Lower leg skin (tissue), 4 donors: ENCODE measurements at regions not wholly inside any gene's neighbourhood (a gene's known extent, or its start where the extent isn't known, plus 50 kb on each side); places are given as distances from the start of the nearest gene placed in this dataset.

Experiments
- DNase-seq, 2 donors: peaks; one replicate each; pipeline ENCODE4 v3.0.0-alpha.2; 2019; ENCODE audit warnings: low spot score in 2 of 2
- H3K4me3 ChIP-seq: fragments of 200-600 bp; sonication (generic); 2 replicates; pipeline ENCODE4 v1.5.1; 2017; ENCODE audit warnings: mild to moderate bottlenecking, low read depth; ENCODE audit not compliant: poor library complexity, severe bottlenecking
- POLR2A ChIP-seq, 2 donors: fragments of 450-650 bp; IDR thresholded peaks; one replicate each; pipeline ENCODE4 v1.6.1; 2016 to 2017; ENCODE audit warnings: antibody characterized with exemption in 2 of 2, mild to moderate bottlenecking in 1 of 2, moderate library complexity in 1 of 2
- WGBS, 2 donors: methylation state at CpG; one replicate each; pipeline ENCODE4 v1.1.5; 2018; 5-methylcytosine and 5-hydroxymethylcytosine counted together
- intact Hi-C: fragments of 100-400 bp; cut with DNase I; formaldehyde crosslinking; loops from one replicate; pipeline ENCODE4 v1.15.0; 2023; ENCODE audit warnings: low total_unique reads
- TF ChIP-seq, protein P1 (sequence below), 3 donors: fragments of 450-650 bp; IDR thresholded peaks; one replicate each; pipeline ENCODE4 v1.5.1; 2016; ENCODE audit warnings: antibody characterized with exemption in 3 of 3, mild to moderate bottlenecking in 3 of 3, moderate library complexity in 2 of 3

DNA sequence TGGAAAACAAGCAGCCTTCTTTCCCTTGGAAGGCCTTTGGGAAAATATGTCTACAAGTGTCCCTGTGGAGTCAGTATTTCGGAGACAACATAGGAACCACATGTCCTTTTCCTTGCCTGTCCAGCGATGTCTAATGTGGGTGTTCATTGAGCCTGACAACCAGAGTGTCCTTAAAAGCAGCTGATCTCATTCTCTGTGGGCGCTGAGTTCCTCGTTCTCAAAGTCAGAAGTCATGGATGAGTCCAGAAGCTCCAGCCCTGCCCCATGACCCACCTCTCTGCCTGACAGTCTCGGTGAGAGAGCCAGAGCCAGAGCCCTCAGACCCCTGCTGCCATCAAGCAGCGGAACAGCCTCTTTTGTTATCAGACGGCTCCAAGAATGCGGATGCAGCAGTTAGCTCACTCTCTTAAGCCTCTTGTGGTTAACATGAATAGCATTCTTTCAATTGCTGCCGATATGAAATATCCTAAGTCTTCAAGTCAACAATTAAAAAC, 329.2 kb downstream of the TGFB2 start:
- intact Hi-C loops: no loop called here
- 34 to 55% methylated on average over 9 of the region's 9 CpGs for WGBS, 2 donors
- TF ChIP-seq POLR2A (IDR thresholded peaks at IDR 0.05): no peak
- TF ChIP-seq, protein P1, sequence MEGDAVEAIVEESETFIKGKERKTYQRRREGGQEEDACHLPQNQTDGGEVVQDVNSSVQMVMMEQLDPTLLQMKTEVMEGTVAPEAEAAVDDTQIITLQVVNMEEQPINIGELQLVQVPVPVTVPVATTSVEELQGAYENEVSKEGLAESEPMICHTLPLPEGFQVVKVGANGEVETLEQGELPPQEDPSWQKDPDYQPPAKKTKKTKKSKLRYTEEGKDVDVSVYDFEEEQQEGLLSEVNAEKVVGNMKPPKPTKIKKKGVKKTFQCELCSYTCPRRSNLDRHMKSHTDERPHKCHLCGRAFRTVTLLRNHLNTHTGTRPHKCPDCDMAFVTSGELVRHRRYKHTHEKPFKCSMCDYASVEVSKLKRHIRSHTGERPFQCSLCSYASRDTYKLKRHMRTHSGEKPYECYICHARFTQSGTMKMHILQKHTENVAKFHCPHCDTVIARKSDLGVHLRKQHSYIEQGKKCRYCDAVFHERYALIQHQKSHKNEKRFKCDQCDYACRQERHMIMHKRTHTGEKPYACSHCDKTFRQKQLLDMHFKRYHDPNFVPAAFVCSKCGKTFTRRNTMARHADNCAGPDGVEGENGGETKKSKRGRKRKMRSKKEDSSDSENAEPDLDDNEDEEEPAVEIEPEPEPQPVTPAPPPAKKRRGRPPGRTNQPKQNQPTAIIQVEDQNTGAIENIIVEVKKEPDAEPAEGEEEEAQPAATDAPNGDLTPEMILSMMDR (IDR thresholded peaks at IDR 0.05): no peak
- H3K4me3 ChIP-seq: no peak overlapping the region
- no peak for DNase-seq

DNA sequence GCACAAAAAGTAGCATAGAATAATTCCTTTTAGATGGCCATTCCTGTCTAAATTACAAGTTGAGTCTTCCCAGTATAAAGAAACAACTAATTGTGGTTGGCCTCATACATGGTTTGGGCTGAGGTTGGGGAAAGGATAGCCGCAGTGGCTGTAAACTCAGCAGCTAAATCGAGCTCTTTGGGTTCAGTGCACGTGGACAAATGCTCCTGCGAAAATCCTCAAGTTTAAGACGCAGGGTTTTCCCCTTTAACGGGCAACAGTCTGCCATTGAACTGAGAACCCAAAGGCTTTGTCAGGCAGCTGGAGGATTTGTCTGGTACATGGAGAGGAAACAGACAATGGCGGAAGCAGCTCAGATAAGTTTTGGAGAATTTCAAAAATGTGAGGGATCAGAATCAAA, 331.9 kb downstream of the TGFB2 start:
- WGBS, 2 donors: 73 to 75% methylated on average over 7 of the region's 7 CpGs

GRCh38 chr1:218679391-218679790, 334.3 kb downstream of the TGFB2 start:
- no peak for DNase-seq
- TF ChIP-seq, protein P1 (IDR thresholded peaks at IDR 0.05): no peak
- no peak for TF ChIP-seq POLR2A (IDR thresholded peaks at IDR 0.05)
- intact Hi-C loops: no loop called here
- WGBS, 2 donors: 47 to 67% methylated on average over 2 of the region's 2 CpGs
- H3K4me3 ChIP-seq: no peak overlapping the region

More for the DNA sequence above, 331.9 kb downstream of the TGFB2 start:
- TF ChIP-seq, protein P1 (IDR thresholded peaks at IDR 0.05): no peak
- TF ChIP-seq POLR2A (IDR thresholded peaks at IDR 0.05): no peak
- no peak for DNase-seq
- no peak overlapping the region for H3K4me3 ChIP-seq
- intact Hi-C loops: no loop called here

DNA sequence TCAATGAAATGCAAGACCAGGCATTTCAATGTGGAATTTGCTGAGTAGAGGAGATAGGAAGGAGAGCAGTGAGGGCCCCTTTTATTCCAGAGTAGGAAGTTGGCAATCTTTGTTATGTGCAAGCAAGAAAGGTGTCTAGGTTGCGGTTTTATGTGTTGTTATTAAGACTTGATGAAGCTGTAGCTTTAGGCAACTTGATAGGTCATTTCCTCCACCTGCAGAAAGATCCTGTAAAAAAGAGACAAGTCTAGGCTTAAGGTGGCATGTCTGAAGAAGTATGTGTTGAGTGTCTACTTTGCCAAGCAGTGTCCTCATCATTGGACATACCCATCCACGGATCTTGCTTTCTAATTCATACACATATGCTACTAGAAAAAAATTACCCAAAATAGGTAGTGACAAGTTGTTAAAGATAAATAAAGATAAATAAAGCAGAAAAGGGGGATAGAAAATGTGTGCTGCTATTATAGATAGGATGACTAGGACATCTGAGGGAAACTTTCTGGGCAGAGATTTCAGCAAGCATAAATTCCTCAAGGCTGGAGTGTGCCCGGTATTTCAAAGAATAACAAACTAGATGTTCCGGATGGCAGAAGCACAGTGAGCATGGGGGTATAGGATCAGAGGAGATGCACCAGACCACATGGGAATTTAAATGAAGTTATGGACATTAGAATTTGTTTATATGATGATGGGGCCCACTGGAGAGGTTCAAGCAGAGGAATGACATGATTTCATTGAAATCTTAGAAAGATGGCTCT, 335.0 kb downstream of the TGFB2 start:
- TF ChIP-seq POLR2A (IDR thresholded peaks at IDR 0.05): no peak
- TF ChIP-seq, protein P1 (IDR thresholded peaks at IDR 0.05): no peak
- intact Hi-C loops: no loop called here
- WGBS, 2 donors: 61 to 81% methylated on average over 4 of the region's 4 CpGs

DNA sequence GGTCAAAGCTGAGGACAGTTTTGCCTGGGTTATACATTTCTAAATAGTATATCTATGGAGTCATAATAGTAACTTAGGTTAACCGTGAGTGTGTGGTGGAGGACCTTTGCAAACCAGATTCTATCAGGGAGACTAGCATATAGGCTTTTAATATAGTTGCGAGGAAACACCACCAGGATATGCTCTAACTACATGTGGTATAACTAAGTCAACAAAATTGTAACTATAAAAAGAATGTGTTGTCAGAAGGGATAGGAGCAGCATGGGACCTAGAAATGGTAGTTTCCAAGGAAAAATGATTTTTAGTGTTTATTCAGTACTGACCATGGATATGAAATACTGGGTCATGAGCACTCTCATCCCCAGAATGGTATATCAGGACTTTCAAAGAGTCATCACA, 338.1 kb downstream of the TGFB2 start:
- no peak for TF ChIP-seq POLR2A (IDR thresholded peaks at IDR 0.05)
- TF ChIP-seq, protein P1 (IDR thresholded peaks at IDR 0.05): no peak
- 46 to 96% methylated on average over 2 of the region's 2 CpGs for WGBS, 2 donors
- DNase-seq: no peak
- H3K4me3 ChIP-seq: no peak overlapping the region
- intact Hi-C loops: no loop called here

More for the DNA sequence above, 335.0 kb downstream of the TGFB2 start:
- no peak for DNase-seq
- H3K4me3 ChIP-seq: no peak overlapping the region

GRCh38 chr1:218686258-218686657, 341.1 kb downstream of the TGFB2 start:
- intact Hi-C loops: no loop called here
- H3K4me3 ChIP-seq: no peak overlapping the region
- no peak for DNase-seq
- TF ChIP-seq, protein P1 (IDR thresholded peaks at IDR 0.05): no peak
- TF ChIP-seq POLR2A (IDR thresholded peaks at IDR 0.05): no peak
